Embryonic facial prominence (tissue), 1 donor: ENCODE measurements at regions not wholly inside any gene's neighbourhood (a gene's known extent, or its start where the extent isn't known, plus 50 kb on each side); places are given as distances from the start of the nearest gene placed in this dataset.

Experiments used
- DNase-seq: peaks from one replicate; pipeline ENCODE4 v3.0.0-alpha.2; 2016; ENCODE audit errors: extremely low spot score

GRCh38 chr5:145708169-145708568 is 127.0 kb downstream of the PRELID2 start:
- no peak for DNase-seq

GRCh38 chr5:145704724-145705123 is 130.4 kb downstream of the PRELID2 start:
- no peak for DNase-seq

- DNase-seq = no peak
These were observed 131.3 kb downstream of the PRELID2 start for GRCh38 chr5:145703856-145704255.

- DNase-seq = no peak
These were observed 133.7 kb downstream of the PRELID2 start for GRCh38 chr5:145701404-145701803.

GRCh38 chr5:145699846-145700245 is 135.3 kb downstream of the PRELID2 start:
- no peak for DNase-seq

GRCh38 chr5:145697251-145697990 is 137.7 kb downstream of the PRELID2 start:
- no peak for DNase-seq

- DNase-seq = no peak
These were observed 145.9 kb downstream of the PRELID2 start for GRCh38 chr5:145689235-145689634.

GRCh38 chr5:145687943-145688342 is 147.2 kb downstream of the PRELID2 start:
- DNase-seq = no peak

- DNase-seq = no peak
These were observed 149.7 kb downstream of the PRELID2 start for GRCh38 chr5:145685417-145685816.

GRCh38 chr5:145683431-145683830 is 151.7 kb downstream of the PRELID2 start:
- no peak for DNase-seq

- DNase-seq = no peak
These were observed 152.8 kb downstream of the PRELID2 start for GRCh38 chr5:145682197-145682899.

GRCh38 chr5:145681686-145682085 is 153.5 kb downstream of the PRELID2 start:
- DNase-seq = no peak

- DNase-seq = no peak
These were observed 153.9 kb downstream of the PRELID2 start for GRCh38 chr5:145681216-145681615.

- DNase-seq = no peak
These were observed 154.4 kb downstream of the PRELID2 start for GRCh38 chr5:145680767-145681166.

- no peak for DNase-seq
These were observed 155.0 kb downstream of the PRELID2 start for GRCh38 chr5:145680169-145680568.

GRCh38 chr5:145678255-145678654 is 156.9 kb downstream of the PRELID2 start:
- DNase-seq = no peak

GRCh38 chr5:145673786-145674185 is 161.4 kb downstream of the PRELID2 start:
- DNase-seq = no peak

- no peak for DNase-seq
These were observed 166.4 kb downstream of the PRELID2 start for GRCh38 chr5:145668714-145669113.

GRCh38 chr5:145667742-145668141 is 167.4 kb downstream of the PRELID2 start:
- no peak for DNase-seq

GRCh38 chr5:145666591-145666990 is 168.6 kb downstream of the PRELID2 start:
- DNase-seq = no peak

GRCh38 chr5:145661737-145662485 is 173.2 kb downstream of the PRELID2 start:
- DNase-seq = peak; percentile 13

GRCh38 chr5:145660897-145661640 is 174.1 kb downstream of the PRELID2 start:
- no peak for DNase-seq
